ENCODE measurements at regions not wholly inside any gene's neighbourhood (a gene's known extent, or its start where the extent isn't known, plus 50 kb on each side); places are given as distances from the start of the nearest gene placed in this dataset.

DNA sequence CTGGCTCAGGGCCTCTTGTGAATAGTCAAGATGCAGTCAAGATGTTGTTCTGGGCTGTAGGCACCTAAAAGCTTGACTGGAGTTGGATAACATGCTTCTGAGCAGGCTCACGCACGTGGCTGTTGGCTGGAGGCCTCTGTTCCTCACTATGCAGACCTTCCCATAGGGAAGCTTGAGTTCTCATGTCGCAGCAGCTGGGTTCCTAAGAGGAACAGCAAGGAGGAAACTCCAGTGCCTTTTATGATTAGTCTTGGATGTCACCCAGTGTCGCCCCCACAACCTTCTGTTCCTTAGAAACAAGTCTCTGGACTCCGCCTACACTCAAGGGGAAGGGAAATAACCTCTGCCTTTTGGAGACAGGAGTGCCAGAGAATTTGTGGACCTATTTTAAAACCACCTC is 210.7 kb downstream of the BCAS1 start:
- no peak for TF ChIP-seq ZNF274 (IDR thresholded peaks at IDR 0.05; ENCODE audit: low read depth, low read length)
- no peak for TF ChIP-seq YY1 (IDR thresholded peaks at IDR 0.05; ENCODE audit: insufficient read depth, insufficient read length)
- no peak for TF ChIP-seq SUZ12 (IDR thresholded peaks at IDR 0.05; ENCODE audit: extremely low read depth, insufficient read depth, insufficient read length)
